ENCODE measurements at regions not wholly inside any gene's neighbourhood (a gene's known extent, or its start where the extent isn't known, plus 50 kb on each side); places are given as distances from the start of the nearest gene placed in this dataset.

DNA sequence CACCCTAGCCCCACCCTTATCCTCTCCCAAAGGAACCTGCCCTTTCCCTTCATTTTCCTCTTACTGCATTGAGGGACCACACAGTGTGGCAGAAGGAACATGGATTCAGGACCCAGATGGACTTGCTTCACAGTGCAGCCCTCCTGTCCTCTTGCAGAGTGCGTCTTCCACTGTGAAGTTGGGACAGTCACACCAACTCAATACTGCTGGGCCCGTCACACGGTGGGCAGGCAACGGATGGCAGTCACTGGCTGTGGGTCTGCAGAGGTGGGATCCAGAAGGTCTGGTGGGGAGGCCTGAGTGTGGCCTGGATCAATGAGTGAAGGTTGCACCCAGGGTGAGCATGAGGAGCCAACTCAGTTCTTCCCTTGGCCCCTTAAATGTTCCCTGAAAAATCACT is 129.9 kb upstream of the B3GAT1 start:
- DNase-seq = no peak

DNA sequence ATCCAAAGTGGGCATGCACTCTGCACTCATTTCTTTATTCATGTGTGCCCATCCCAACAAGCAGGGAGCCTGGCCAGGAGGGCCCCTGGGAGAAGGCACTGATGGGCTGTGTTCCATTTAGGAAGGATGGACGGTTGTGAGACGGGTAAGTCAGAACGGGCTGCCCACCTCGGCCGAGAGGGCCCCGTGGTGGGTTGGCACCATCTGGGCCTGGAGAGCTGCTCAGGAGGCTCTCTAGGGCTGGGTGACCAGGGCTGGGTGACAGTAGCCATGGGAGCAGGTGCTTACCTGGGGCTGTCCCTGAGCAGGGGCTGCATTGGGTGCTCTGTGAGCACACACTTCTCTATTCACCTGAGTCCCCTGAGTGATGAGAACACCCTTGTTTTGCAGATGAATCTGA is 129.3 kb upstream of the B3GAT1 start:
- DNase-seq = no peak

GRCh38 chr11:134539285-134539684 is 127.2 kb upstream of the B3GAT1 start:
- no peak for DNase-seq

DNA sequence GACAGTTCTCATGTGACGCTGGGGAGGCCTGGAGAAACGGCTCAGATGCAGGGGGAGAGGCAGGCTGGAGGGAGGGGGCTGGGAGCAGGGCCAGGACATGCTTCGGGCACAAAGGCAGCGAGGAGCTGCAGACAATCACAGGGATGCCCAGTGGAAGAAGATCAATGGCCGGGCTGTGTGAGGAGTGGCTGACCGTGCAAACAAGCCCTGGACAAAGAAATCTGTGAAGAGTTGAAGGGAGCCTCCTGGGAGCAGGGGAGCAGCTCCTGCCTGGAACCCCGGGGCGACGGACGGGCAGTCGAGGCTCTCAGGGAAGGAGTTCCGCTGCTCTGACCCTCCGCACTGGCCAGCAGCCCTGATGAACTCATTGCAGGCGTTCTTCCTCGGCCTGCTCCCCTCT is 126.7 kb upstream of the B3GAT1 start:
- DNase-seq = no peak

- no peak for DNase-seq
Measured at GRCh38 chr11:134537941-134538340, 125.9 kb upstream of the B3GAT1 start.

DNA sequence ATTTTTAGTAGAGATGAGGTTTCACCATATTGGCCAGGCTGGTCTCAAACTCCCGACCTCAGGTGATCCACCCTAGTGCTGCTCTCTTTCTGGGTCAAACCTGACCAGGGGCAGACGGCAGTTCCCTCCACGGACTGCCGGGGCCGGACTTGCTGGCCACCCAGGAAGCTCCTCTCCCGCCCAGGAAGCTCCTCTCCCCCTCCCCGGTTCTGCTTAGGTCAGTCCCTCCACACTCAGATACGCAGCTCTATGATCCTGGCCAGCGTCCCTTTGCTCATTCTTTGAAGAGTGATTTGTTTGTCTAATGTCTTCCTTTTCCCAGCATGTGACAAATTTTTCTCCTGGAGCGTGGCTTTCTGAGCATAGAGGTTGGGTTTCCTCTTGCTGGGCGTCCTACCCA is 125.3 kb upstream of the B3GAT1 start:
- DNase-seq = no peak

- no peak for DNase-seq
Measured at GRCh38 chr11:134536677-134537076, 124.6 kb upstream of the B3GAT1 start.

- no peak for DNase-seq
Measured at GRCh38 chr11:134536219-134536618, 124.2 kb upstream of the B3GAT1 start.

- no peak for DNase-seq
Measured at GRCh38 chr11:134535029-134536025, 123.3 kb upstream of the B3GAT1 start.

GRCh38 chr11:134533511-134533910 is 121.5 kb upstream of the B3GAT1 start:
- DNase-seq = no peak

GRCh38 chr11:134532921-134533421 is 120.9 kb upstream of the B3GAT1 start:
- DNase-seq = no peak

- DNase-seq = no peak
Measured at GRCh38 chr11:134532131-134532920, 120.3 kb upstream of the B3GAT1 start.

GRCh38 chr11:134531327-134532130 is 119.5 kb upstream of the B3GAT1 start:
- no peak for DNase-seq

GRCh38 chr11:134530636-134531326 is 118.7 kb upstream of the B3GAT1 start:
- no peak for DNase-seq

- DNase-seq = no peak
Measured at GRCh38 chr11:134529212-134530096, 117.4 kb upstream of the B3GAT1 start.

GRCh38 chr11:134528453-134528852 is 116.4 kb upstream of the B3GAT1 start:
- no peak for DNase-seq

DNA sequence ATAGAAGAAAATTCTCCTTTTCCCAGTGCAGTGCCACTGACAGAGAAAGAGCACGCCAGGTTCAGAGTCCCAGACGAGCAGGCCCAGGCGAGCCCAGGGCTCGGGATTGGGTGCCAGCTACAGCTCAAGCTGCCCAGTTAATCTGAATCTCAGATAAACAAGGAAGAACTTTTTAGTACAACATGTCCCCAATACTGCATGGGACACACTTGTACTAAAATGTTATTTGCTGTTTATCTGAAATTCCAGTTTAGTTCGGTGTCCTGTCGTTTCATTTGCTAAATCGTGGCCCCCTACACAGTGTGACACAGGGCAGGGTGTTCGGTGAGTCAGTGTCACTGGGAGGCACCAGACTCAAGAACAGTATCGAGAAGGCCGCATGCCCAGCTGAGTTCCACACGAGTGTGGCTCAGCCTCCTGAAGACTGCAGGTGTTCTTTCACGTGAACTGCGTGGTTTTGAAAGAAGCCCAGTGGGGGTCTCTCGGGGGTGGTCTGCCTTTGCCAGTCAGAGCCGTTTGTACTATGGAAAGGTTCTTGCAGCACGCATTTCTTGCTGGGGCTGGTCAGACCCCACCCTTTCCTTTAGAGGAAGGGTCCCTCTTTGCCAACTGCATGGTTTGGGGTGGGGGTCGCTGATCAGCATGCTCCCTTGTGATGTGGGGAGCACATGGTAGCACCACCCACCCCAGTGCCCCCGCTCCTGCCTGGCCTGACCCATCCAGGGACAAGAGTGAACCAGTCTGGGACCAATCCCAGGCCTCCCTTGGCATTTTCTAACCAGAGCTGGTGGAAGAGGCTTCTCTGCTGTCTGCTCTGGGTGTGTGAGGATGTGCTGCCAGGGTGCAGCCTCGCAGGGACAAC is 115.6 kb upstream of the B3GAT1 start:
- no peak for DNase-seq

- no peak for DNase-seq
Measured at GRCh38 chr11:134524896-134525845, 113.1 kb upstream of the B3GAT1 start.

GRCh38 chr11:134524201-134524600 is 112.2 kb upstream of the B3GAT1 start:
- no peak for DNase-seq
